Vagina (tissue), 2 donors: ENCODE measurements at regions not wholly inside any gene's neighbourhood (a gene's known extent, or its start where the extent isn't known, plus 50 kb on each side); places are given as distances from the start of the nearest gene placed in this dataset.

Experiments
- DNase-seq, 2 donors: peaks; one replicate each; pipeline ENCODE4 v3.0.0-alpha.2; 2017; ENCODE audit errors: extremely low spot score in 2 of 2
- H3K27ac ChIP-seq: fragments of 200-600 bp; sonication (generic); one replicate; pipeline ENCODE4 v1.5.1; 2019
- H3K27me3 ChIP-seq: fragments of 200-600 bp; sonication (generic); one replicate; pipeline ENCODE4 v1.5.1; 2019
- H3K36me3 ChIP-seq, 2 donors: fragments of 200-600 bp; sonication (generic); one replicate each; pipeline ENCODE4 v1.5.1; 2017 to 2019
- H3K4me1 ChIP-seq: fragments of 200-600 bp; sonication (generic); one replicate; pipeline ENCODE4 v1.5.1; 2019
- H3K4me3 ChIP-seq, 2 donors: fragments of 200-600 bp; sonication (generic); 1 replicate in 1 of 2; 2 replicates in 1 of 2; pipeline ENCODE4 v1.5.1; 2016 to 2019
- H3K9me3 ChIP-seq: fragments of 200-600 bp; sonication (generic); one replicate; pipeline ENCODE4 v1.5.1; 2019
- CTCF ChIP-seq, 3 experiments: fragments of 450-650 bp in 2 of 3; fragments of 200-600 bp in 1 of 3; sonication (generic) in 1 of 3; IDR thresholded peaks; one replicate each; pipeline ENCODE4 v1.5.1; 2017 to 2019; ENCODE audit warnings: antibody characterized with exemption in 3 of 3, mild to moderate bottlenecking in 2 of 3, moderate library complexity in 2 of 3
- POLR2A ChIP-seq, 2 donors: fragments of 450-650 bp; IDR thresholded peaks; one replicate each; pipeline ENCODE4 v1.6.1; 2017; ENCODE audit warnings: antibody characterized with exemption in 2 of 2, mild to moderate bottlenecking in 2 of 2, moderate library complexity in 2 of 2
- POLR2AphosphoS5 ChIP-seq, 2 donors: sonication (generic); formaldehyde crosslinking; IDR thresholded peaks; one replicate each; pipeline ENCODE4 v1.9.0; 2017; ENCODE audit warnings: antibody characterized with exemption in 2 of 2, mild to moderate bottlenecking in 2 of 2, low read depth in 1 of 2; ENCODE audit not compliant: insufficient read depth in 1 of 2
- intact Hi-C: fragments of 100-400 bp; cut with DNase I; formaldehyde crosslinking; loops from one replicate; pipeline ENCODE4 v1.15.1; 2023

- peak overlapping the region; percentile 20 for H3K27ac ChIP-seq
- intact Hi-C loops, result no loop called here
- DNase-seq, result no peak
Measured at GRCh38 chr16:54431041-54431996, 144.7 kb upstream of the IRX3 start.

DNA sequence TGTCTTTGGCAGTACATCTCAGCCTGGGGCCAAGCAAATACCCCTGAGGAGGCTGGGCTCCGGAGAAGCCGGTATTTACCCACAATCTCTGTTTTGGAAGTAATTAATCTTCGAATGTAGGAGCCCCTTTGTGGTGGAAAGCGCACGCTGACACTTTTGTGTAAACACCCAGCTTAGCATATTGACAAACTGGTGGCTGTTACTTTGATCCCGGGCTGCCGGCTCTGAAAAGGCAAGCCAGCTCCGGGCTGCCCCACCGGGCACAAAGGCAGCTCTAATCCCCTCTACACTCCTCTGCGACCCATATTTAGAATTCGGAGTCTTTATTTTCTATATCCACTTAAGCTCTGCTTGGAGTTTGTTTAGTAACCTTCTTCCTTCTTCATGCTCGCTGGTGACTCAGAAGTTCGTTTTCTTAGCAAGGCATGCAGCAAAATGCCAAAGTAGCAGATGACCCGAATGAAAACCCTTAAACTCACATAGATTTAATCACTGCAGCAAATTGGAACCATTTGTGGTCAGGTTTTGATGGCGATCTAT is 144.0 kb upstream of the IRX3 start:
- TF ChIP-seq POLR2A (IDR thresholded peaks at IDR 0.05) (no peak), POLR2AphosphoS5 (IDR thresholded peaks at IDR 0.05; ENCODE audit: insufficient read depth in 1 of 2, low read depth in 1 of 2) (no peak), CTCF (IDR thresholded peaks at IDR 0.05) (no peak)
- intact Hi-C loops, result no loop called here
- no peaks in the 10 kb centered on the region for H3K27me3 ChIP-seq
- H3K4me1 ChIP-seq, result peaks cover 20% of the 10 kb centered on the region
- H3K9me3 ChIP-seq, result no peaks in the 10 kb centered on the region
- peak overlapping the region; percentile 20 for H3K27ac ChIP-seq
- DNase-seq, result no peak
- H3K36me3 ChIP-seq, result no peaks in the 10 kb centered on the region
- H3K4me3 ChIP-seq, result no peak overlapping the region

More at GRCh38 chr16:54431041-54431996, 144.7 kb upstream of the IRX3 start:
- Histone ChIP-seq H3K4me1 (peaks cover 20% of the 10 kb centered on the region), H3K9me3 (no peaks in the 10 kb centered on the region), H3K27me3 (no peaks in the 10 kb centered on the region), H3K36me3 (no peaks in the 10 kb centered on the region), H3K4me3 (no peak overlapping the region)
- TF ChIP-seq POLR2AphosphoS5 (IDR thresholded peaks at IDR 0.05; ENCODE audit: insufficient read depth in 1 of 2, low read depth in 1 of 2) (no peak), CTCF (IDR thresholded peaks at IDR 0.05) (no peak), POLR2A (IDR thresholded peaks at IDR 0.05) (no peak)

DNA sequence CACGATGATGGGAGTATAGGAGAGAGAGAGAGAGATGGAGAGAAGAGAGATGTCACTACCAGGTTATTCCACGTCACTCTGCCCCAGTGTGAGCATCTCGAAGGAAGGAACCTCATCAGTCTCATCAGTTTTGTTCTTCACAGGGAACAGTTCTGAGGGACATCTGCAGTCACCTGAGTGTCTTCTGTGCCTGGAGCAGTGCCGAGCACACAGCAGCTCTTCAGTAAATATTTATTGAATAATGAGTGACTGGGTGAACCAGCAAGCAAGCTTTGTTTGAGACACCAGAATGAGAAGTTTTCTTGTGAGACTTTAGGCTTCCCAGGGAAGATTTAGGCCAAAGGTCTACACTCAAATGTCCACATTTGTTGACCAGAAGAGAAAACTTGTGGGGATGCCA is 142.4 kb upstream of the IRX3 start:
- Histone ChIP-seq H3K27ac (no peak overlapping the region), H3K27me3 (no peaks in the 10 kb centered on the region), H3K4me3 (no peak overlapping the region), H3K9me3 (no peaks in the 10 kb centered on the region), H3K4me1 (peaks cover 26% of the 10 kb centered on the region), H3K36me3 (no peaks in the 10 kb centered on the region)
- no peak for DNase-seq
- TF ChIP-seq POLR2AphosphoS5 (IDR thresholded peaks at IDR 0.05; ENCODE audit: insufficient read depth in 1 of 2, low read depth in 1 of 2) (no peak), CTCF (IDR thresholded peaks at IDR 0.05) (no peak), POLR2A (IDR thresholded peaks at IDR 0.05) (no peak)
- intact Hi-C loops, result no loop called here

GRCh38 chr16:54426553-54426849 is 139.9 kb upstream of the IRX3 start:
- no peak for TF ChIP-seq POLR2A (IDR thresholded peaks at IDR 0.05)
- TF ChIP-seq CTCF (IDR thresholded peaks at IDR 0.05), result no peak
- TF ChIP-seq POLR2AphosphoS5 (IDR thresholded peaks at IDR 0.05; ENCODE audit: insufficient read depth in 1 of 2, low read depth in 1 of 2), result no peak
- H3K4me3 ChIP-seq, result no peak overlapping the region
- DNase-seq, result no peak
- peaks cover 23% of the 10 kb centered on the region for H3K4me1 ChIP-seq
- no peaks in the 10 kb centered on the region for H3K27me3 ChIP-seq
- no peak overlapping the region for H3K27ac ChIP-seq
- no peaks in the 10 kb centered on the region for H3K36me3 ChIP-seq
- no peaks in the 10 kb centered on the region for H3K9me3 ChIP-seq
- intact Hi-C loops, result no loop called here
